OCI-LY3 (cell line): ENCODE measurements at regions not wholly inside any gene's neighbourhood (a gene's known extent, or its start where the extent isn't known, plus 50 kb on each side); places are given as distances from the start of the nearest gene placed in this dataset.

ENCODE experiments used
- CTCF ChIP-seq: fragments of 200-600, 300-600 bp; sonication (generic); IDR thresholded peaks from 2 replicates; pipeline ENCODE4 v1.5.1; 2014; ENCODE audit warnings: antibody characterized with exemption, low read length, low read depth
- EZH2phosphoT487 ChIP-seq: fragments of 200-600 bp; shearing (Covaris generic); IDR thresholded peaks from 2 replicates; pipeline ENCODE4 v1.6.1; 2018; ENCODE audit warnings: antibody characterized with exemption, mixed run types, low read depth

DNA sequence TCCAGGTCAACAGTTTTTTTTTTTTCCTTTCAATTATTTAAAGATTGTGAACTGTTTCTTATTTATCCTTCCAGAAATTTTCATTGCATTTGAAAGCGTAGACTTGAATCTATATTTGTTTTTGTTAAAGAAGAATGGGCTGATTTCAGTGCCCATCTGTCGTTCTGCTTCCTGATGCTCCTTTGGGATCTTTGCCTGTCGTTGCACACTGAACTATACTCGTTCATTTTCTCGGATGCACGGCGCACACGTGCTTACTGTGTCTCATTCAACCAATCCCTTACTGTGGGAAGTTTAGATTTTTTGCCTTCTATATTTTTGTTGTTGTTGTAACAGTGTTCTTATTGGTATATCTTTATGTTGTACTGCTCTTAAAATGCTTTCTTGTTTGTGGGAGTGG lies 149.7 kb downstream of the VAPA start:
- no peak for TF ChIP-seq CTCF
- no peak for TF ChIP-seq EZH2phosphoT487
